ENCODE measurements at regions not wholly inside any gene's neighbourhood (a gene's known extent, or its start where the extent isn't known, plus 50 kb on each side); places are given as distances from the start of the nearest gene placed in this dataset.

GRCh38 chr16:7026639-7027038 is 306.0 kb upstream of the RBFOX1 start:
- FAIRE-seq = no peak
- no peak for DNase-seq (ENCODE audit: extremely low spot score, insufficient read length, low read depth)

- DNase-seq (ENCODE audit: extremely low spot score, insufficient read length, low read depth) (no peak), FAIRE-seq (no peak)
Measured at GRCh38 chr16:7025616-7026190, 306.9 kb upstream of the RBFOX1 start.

DNA sequence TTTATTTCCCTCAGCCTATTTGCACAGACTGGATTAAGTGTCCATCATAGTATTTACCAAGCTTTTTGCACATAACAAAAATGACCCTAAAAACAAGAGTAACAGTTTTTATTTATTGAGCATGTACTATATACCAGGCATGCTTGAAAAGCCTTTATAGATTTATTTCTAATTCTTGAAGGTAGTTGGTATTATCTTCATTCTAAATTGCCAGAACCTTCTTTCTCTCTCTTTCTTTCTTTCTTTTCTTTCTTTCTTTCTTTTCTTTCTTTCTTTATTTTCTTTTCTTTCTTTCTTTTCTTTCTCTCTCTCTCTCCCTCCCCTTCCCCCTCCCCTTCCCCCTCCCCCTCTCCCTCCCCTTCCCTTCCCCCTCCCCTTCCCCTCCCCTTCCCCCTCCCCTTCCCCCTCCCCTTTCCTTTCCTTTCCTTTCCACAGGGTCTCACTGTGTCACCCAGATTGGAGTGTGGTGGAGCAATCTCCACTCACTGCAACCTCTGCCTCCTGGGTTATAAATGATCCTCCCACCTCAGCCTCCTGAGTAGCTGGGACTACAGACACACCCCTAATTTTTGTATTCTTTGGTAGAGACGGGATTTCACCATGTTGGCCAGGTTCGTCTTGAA is 310.9 kb upstream of the RBFOX1 start:
- no peak for FAIRE-seq
- DNase-seq (ENCODE audit: extremely low spot score, insufficient read length, low read depth) = no peak

- no peak for FAIRE-seq
- no peak for DNase-seq (ENCODE audit: extremely low spot score, insufficient read length, low read depth)
Measured at GRCh38 chr16:7017006-7017662, 315.5 kb upstream of the RBFOX1 start.

GRCh38 chr16:7014756-7015155 is 317.9 kb upstream of the RBFOX1 start:
- DNase-seq (ENCODE audit: extremely low spot score, insufficient read length, low read depth) = no peak
- FAIRE-seq = no peak

- no peak for DNase-seq (ENCODE audit: extremely low spot score, insufficient read length, low read depth)
- FAIRE-seq = no peak
Measured at GRCh38 chr16:7013990-7014389, 318.7 kb upstream of the RBFOX1 start.

GRCh38 chr16:7004266-7004665 is 328.4 kb upstream of the RBFOX1 start:
- FAIRE-seq (no peak), DNase-seq (ENCODE audit: extremely low spot score, insufficient read length, low read depth) (no peak)

DNA sequence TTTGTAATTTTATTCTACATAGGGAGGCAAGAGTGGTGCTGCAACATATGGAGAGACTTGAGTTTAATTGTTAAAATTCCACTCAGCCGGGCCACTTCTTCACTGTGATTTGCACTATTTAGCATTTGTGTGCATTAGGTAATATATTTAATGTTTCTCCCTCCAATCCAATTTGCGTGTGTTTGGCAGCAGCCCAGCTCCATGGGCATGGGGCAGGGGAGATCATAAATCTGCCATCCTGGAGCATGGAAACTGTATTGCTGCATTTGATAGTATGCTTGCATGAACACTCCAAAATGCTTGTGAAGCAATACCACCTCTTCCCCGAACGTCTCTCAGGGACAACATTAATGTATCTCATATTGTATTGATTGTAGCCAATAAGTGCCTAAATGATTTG is 339.1 kb upstream of the RBFOX1 start:
- DNase-seq (ENCODE audit: extremely low spot score, insufficient read length, low read depth) = no peak

DNA sequence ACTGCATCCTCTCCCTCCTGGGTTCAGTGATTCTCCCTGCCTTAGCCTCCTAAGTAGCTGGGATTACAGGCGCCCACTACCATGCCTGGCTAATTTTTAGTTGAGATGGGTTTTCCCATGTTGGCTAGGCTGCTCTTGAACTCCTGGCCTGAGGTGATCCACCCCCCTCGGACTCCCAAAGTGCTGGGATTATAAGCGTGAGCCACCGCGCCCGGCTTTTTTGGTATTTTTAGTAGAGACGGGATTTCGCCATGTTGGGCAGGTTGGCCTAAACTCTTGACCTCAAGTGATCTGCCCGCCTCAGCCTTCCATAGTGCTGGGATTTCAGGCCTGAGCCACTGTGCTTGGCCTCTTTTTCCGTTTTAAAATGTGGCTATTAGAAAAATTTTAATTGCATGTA is 343.8 kb upstream of the RBFOX1 start:
- DNase-seq (ENCODE audit: extremely low spot score, insufficient read length, low read depth) (no peak), FAIRE-seq (no peak)

More for the DNA sequence above, 339.1 kb upstream of the RBFOX1 start:
- FAIRE-seq = no peak

- FAIRE-seq (no peak), DNase-seq (ENCODE audit: extremely low spot score, insufficient read length, low read depth) (no peak)
Measured at GRCh38 chr16:6977916-6978315, 354.7 kb upstream of the RBFOX1 start.

DNA sequence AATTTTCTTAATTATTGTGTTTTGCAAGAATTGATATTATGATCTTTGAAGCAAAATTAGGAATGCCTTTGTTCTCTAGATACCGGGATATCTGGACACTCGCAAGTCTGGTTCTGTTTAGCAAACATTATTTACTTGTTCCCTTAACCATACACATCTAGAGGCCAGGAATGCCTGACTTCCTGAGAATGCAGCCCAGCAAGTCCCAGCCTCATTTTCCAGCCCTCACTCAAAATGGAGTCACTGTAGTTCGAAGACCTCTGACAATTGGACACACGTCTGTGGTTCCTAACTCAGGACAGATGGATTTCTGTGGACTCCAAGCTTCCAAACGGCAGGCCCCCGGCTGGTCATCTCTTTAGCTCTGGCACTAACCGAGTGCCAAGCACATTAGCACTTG is 355.4 kb upstream of the RBFOX1 start:
- FAIRE-seq (no peak), DNase-seq (ENCODE audit: extremely low spot score, insufficient read length, low read depth) (no peak)

DNA sequence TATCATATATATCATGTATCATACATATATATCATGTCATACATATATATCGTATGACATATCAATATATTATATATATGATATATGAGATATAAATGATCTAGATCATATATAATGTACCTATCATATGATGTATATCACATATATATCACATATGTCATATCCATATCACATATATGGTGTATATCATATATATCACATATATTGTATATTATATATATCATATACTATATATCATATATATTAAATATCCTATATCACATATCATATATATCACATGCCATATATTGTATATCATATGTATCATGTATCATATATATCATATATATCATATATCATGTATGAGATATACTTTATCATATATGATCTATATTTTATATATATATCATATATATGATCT is 355.9 kb upstream of the RBFOX1 start:
- FAIRE-seq (no peak), DNase-seq (ENCODE audit: extremely low spot score, insufficient read length, low read depth) (no peak)

GRCh38 chr16:6970171-6970857 is 362.3 kb upstream of the RBFOX1 start:
- FAIRE-seq = no peak

GRCh38 chr16:6969594-6969993 is 363.1 kb upstream of the RBFOX1 start:
- FAIRE-seq (no peak), DNase-seq (ENCODE audit: extremely low spot score, insufficient read length, low read depth) (no peak)

More at GRCh38 chr16:6970171-6970857, 362.3 kb upstream of the RBFOX1 start:
- no peak for DNase-seq (ENCODE audit: extremely low spot score, insufficient read length, low read depth)

DNA sequence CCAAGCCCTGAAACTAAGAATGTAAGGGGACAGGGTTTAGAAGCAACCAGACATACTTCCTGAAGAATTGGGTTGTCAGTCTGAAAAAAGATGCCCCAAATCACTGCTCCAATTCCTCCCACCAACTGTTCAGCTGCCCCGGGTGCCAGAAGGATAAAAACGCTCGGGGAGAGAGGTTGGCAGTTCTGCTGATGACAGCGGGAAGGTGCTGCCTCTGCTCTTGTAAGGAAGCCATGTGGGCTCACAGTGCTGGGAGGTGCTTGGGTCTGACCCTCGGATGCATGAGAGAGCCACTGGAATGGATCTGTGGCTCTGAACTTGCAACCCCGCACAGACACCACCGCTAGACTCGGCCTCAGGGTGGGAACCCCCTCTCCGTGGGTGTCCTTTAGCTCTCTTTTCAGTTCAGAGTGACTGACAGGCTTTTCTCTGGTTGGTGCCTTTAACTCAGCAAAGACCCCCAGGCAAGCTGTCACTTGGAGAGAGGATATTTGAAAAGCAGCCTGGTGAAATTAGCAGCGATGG is 364.8 kb upstream of the RBFOX1 start:
- FAIRE-seq = no peak

DNA sequence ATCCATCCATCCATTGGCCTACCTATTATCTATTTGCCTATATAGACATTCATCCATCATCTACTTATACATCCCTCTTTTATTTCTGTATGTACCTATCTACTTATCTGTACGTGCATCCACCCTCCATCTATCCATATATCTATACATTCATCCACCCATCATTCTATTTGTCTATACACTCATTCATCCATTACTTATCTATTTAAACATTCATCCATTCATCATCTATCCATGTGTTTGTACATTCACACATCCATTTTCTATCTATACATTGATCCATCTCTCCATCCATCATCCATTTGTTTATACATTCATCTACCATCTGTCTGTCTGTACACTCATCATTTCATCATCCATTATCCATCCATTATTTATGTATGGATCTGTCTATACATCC is 365.7 kb upstream of the RBFOX1 start:
- DNase-seq (ENCODE audit: extremely low spot score, insufficient read length, low read depth) (no peak), FAIRE-seq (no peak)

More for the DNA sequence above, 364.8 kb upstream of the RBFOX1 start:
- no peak for DNase-seq (ENCODE audit: extremely low spot score, insufficient read length, low read depth)

DNA sequence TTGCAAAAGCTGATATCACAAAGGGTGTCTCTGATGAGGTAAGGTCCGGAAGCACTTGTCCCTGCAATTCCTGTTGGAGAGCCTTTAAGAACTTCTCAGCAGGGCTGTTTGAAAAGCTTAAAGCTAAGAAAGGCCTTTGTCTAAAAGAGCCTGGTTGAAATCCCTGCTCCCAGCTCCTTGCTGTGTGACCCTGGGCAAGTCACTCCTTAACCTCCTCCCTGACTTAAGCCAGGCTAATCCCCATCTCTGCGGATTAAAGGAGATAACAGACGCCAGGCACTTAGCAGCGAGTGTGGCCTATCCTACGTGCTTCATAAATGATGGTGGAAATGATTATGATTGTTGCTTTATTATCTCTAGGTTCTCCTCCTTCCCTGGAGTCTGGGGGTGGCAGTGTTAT is 368.0 kb upstream of the RBFOX1 start:
- FAIRE-seq (no peak), DNase-seq (ENCODE audit: extremely low spot score, insufficient read length, low read depth) (no peak)

DNA sequence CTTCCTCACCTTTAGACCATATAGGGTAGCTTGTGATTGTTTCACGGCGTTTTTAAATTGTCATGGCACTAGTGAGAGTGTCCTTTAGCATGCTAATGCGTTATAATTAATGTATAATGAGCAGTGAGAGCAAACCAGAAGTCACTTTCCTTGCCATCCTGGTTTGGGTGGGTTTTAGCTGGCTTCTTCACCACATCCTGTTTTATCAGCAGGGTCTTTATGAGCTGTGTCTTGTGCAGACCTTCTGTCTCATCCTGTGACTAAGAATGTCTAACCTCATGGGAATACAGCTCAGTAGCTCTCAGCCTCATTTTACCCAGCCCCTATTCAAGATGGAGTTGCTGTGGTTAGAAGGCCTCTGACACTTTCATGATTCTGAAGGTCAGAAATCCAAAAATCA is 370.9 kb upstream of the RBFOX1 start:
- no peak for FAIRE-seq
- no peak for DNase-seq (ENCODE audit: extremely low spot score, insufficient read length, low read depth)

DNA sequence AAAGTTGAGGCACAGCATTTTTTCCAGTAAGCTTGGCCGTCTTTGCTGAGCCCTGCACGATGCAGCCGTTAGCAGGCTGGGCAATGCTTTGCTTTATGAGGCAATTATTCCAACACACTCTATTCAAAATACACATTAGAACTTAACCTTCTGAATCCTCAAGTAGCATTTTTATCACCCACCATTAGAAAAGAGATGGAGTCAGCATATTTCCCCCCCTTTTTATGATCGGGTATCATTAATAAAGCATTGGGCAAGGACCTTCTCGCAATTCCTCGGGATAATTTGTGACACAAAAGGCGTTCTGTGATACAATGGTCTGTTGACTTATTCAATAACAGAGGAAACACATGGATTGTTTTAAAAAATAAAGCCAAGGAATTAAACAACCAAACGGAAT is 374.5 kb upstream of the RBFOX1 start:
- DNase-seq (ENCODE audit: extremely low spot score, insufficient read length, low read depth) (no peak), FAIRE-seq (no peak)

GRCh38 chr16:6957681-6958080 is 375.0 kb upstream of the RBFOX1 start:
- DNase-seq (ENCODE audit: extremely low spot score, insufficient read length, low read depth) (no peak), FAIRE-seq (no peak)

GRCh38 chr16:6956511-6956910 is 376.1 kb upstream of the RBFOX1 start:
- FAIRE-seq (no peak), DNase-seq (ENCODE audit: extremely low spot score, insufficient read length, low read depth) (no peak)
